SHP77 (cell line): ENCODE measurements at regions not wholly inside any gene's neighbourhood (a gene's known extent, or its start where the extent isn't known, plus 50 kb on each side); places are given as distances from the start of the nearest gene placed in this dataset.
"Not testable (repeated sequence)": the region's sequence is repeated elsewhere in the genome, so short reads cannot be mapped to it uniquely, and the experiment has no call there.

Experiments used
- DNase-seq, 2 experiments: peaks; one replicate each; lab custom pipeline; 2025; lab: John Stamatoyannopoulos, UW

DNA sequence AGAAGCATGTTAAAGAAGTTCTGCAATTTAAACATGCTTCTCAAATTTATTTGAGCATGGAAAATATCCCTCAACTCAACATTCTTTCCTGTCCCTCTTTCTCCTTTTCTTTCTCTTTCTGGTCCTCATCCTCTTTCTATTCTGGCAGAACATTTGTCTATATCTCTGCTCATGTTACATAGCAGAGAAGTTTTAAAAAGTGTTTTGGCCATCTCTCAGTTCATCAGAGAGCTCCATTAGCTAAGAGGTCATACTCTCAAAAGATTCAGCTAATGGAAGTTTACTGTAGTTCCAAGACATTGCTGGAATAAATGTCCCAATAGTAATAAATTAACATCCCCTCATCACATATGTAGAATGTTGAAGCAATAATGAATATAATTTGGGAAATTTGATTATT, 53.5 kb downstream of the XCL2 start:
- DNase-seq: no peak

DNA sequence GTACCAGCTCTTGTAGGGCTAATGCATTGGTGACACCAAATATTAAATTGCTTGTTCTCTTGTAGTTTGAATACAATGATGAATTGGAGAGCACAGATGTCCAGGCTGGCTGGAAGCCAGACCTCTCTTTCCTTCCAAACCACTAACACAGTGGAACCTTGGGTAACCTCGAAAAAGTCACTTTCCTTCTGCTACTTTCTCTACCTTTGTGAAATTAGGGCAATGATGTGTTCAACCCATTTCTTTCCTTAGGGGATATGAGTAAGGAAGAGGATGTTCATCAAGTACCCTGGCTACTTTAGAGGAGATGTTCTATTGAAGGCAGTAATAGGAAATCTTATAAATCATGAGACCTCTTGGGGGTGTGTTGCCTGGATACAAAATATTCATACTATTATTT, 55.7 kb downstream of the XCL2 start:
- peak; percentile 7 to 9 for DNase-seq

DNA sequence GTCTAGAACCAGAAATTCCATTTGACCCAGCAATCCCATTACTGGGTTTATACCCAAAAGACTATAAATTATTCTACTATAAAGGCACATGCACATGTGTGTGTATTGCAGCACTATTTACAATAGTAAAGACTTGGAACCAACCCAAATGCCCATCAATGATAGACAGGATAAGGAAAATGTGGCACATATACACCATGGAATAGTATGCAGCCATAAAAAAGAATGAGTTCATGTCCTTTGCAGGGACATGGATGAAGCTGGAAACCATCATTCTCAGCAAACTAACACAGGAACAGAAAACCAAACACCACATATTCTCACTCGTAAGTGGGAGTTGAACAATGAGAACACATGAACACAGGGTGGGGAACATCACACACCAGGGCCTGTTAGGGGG, 57.0 kb downstream of the XCL2 start:
- DNase-seq: not testable (repeated sequence)

DNA sequence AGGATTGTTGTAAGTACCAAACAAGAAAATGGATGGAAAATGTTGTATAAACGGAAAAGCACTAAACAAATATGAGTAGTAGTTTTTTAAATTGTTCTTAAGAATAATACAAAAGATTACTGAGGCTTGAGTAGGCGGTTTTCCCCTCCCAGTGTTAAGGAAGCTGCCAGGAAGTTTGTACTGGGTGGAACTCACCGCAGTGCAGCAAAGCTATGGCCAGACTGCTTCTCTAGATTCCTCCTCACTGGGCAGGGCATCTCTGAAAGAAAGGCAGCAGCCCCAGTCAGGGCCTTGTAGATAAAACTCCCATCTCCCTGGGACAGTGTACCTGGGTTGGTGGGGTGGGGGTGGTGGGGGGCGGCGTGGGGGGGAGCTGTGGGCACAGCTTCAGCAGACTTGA, 58.7 kb downstream of the XCL2 start:
- DNase-seq: no peak

DNA sequence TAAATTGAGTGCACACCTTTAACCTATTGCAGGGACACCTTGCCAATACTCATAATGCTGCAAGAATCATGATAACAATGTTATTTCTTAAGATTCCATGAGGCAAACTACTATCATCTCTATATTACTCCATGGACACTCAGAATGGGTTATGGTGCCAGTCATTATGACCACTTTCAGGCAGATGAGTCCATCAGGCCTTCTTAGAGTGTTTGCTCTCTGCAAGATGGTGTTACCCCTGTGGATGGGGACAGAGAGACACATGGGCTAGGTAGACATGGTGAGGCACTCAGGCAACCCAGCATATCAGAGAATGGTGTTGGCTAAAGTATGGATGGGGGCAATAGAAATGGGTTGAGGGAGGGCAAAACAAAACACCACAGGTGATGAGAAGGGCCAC, 59.7 kb downstream of the XCL2 start:
- DNase-seq: no peak

DNA sequence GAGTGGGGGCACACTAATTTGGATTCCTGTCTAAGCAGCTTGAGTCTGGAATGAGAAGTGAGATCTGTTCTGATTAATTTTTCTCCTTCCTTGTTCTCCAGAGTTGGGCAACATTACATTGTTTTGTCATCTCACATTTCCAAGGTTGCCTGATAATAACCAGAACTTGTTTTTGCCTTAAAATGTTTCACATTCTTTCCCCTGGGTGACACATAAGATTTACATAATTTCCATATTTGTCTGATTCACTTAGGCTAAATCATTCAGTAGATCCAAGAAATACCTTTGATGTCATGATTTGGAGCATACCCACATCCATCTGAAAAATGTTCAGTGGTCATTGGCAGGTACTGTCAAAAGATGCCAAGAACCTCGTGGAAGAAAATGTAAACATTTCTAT, 60.3 kb downstream of the XCL2 start:
- no peak for DNase-seq

DNA sequence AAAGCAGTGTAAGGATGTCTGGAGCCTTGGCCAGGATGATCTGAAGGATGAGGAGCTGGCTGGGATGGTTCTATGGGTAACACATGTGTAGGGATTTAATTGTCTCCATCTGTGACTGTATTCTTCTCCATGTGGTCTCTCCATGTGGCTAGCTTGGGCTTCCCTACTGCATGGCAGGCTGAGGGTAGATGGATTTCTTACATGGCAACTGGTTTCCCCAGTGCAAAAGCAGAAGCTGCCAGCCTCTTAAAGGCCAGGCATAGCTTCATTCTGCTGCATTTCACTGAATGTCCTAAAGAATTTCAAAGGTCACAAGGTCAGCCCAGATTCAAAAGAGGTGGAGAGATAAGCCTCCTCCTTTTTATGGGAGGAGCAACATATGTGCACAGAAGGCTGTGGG, 61.7 kb downstream of the XCL2 start:
- no peak for DNase-seq

DNA sequence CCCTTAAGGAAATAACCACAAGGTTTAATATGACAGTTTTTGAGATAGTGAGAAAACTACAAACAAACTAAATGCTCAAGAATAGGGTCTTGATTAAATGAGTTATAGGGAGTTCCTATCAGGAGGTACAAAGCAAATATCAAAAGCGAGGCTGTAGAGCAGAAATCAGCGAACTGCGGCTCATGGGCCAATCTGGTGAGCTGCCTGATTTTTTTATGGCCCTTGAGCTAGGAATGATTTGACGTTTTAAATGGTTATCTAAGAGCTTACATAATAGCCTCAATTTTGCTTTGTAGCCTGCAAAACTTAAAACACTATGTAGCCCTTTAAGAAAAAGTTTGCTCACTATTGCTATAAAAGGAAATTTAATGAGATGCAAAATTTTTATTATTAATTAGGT, 62.2 kb downstream of the XCL2 start:
- no peak for DNase-seq

DNA sequence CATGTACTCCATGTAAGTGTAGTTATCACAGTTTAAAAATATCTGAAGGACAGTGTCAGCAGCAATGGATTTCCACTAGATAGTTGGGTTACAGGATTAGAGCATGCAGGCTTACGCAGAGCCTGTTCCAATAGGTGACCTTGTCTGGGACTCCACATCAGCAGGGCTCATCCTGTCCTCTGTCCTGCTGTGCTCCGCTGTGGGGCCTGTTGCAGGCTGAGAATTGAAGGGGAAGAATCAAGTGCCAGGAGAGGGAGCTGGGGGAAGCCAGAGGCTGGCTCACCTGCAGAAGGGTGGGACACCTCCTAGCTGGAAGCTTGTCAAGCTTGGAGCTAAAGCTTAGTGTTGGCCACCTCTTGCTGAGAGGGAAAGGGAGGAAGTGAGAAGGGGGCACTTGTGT, 62.8 kb downstream of the XCL2 start:
- DNase-seq: no peak

DNA sequence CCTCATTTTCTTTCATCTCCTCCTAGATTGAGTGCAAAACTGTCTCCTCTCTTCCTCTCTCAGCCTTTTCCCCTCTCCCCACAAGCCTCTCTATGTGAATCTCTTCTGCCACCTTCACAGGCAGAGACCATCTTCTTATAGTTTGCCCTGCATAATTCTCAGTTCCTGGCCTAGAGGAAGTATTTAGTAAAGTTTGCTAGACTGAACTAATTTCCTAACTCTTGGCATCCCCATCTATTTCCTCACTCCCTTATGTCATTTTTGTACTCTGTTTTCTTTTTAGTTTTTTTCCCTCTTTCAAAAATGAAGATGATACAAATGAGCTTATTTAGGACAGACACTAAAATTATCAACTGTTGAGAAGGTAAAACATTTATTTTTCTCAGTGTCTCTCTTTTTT, 66.0 kb downstream of the XCL2 start:
- DNase-seq: no peak

DNA sequence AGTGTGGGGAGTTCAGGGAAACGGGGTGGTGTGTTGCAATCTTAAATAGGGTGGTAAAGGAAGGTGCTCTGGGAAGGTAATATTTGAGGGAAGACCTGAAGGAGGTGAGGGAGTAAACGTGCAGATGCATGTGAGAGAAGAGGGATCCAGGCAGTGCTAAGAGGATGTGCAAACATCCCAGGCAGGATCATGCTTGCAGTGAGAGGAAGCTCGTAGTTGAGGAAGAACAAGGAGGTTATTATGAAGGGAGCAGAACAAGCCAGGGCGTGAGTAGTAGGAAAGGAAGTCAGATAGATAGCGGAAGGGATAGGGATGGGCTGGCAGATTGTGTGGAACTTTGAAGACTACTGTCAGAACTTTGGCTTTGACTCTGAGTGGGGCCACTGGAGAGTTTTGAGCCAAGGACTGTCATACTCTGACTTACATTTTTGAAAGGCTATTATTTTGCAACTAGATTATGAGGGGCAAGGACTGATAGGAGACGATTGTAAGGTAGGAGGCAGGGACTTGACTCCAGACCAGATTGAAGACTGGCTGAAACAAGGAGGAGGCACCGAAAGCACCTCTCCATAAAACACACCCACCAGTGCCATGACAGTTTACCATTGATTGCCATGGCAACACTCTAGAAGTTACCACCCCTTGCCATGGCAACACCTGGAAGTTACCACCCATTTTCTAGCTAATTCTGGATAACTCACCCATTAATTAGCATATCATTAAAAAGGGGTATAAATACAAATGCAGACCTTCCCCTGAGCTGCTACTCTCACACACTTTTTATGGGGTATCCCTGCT, 67.0 kb downstream of the XCL2 start:
- no peak for DNase-seq

DNA sequence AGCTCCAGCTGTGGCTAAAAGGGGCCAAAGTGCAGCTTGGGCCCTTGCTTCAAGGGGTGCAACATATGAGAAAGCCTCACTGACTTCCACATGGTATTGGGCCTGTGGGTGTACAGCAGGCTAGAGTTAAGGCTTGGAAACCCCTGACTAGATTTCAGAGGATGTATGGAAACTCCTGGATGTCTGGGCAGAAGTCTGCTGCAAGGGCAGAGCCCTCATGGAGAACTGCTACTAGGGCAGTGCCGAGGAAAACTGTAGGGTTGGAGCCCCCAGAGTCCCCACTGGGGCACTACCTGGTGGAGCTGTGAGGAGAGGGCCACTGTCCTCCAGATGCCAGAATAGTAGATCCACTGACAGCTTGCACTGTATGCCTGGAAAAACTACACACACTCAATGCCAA, 69.5 kb downstream of the XCL2 start:
- no peak for DNase-seq

DNA sequence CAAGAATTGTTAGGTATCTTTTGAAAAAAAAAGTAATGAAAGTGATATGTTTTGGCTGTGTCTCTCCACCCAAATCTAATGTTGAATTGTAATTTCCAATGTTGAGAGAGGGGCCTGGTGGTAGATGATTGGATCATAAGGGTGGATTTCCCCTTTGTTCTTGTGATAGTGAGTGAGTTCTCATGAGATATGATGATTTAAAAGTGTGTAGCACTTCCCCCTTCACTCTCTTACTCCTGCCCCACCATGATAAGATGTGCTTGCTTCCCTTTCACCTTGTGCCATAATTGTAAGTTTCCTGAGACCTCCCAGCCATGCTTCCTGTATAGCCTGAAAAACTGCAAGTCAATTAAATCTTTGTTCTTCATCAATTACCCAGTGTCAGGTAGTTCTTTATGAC, 70.7 kb downstream of the XCL2 start:
- no peak for DNase-seq

DNA sequence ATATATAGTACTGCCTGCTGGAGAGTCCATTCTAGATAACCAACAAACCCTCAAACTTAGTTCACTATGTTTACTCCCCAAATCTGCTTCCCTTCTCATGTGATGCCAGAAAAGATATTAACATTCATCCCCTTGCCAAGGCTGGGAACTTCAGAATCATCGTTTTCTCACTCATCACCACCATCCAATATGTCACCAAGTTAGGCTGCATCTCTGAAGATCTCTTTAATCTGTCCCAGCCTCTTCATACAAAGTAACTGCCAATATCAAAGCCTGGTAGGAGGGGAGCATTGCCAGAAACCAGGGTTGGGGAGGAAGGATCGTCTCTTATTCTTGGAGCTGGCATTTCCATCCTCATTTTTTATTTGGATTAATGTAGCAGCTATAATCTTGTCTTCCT, 71.6 kb downstream of the XCL2 start:
- DNase-seq: no peak

DNA sequence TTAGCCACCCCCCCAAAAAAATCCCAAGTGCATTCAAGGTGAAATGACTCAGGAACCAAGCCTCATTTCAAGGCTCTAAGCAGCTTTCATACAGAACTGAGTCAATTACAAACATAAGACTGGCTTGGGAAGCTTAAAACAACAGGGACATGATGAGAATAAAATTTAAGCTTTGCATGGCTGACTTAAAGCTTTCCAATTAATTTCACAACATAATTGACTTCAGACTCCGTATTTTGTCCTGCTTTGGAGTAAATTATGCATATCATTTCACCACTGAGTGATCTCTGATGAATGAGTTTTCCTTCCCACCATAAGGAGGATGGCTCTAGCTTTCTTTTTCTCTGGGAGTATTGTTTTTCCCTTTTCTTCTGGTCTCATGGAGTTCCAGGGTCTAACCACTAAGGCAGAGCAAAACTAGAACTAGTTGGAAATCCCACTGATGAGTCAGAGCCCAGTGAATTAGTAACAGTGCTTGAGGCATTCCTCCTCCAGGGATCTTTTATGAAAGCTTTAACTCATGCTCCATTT, 72.8 kb downstream of the XCL2 start:
- peak; percentile 3 to 9 for DNase-seq

DNA sequence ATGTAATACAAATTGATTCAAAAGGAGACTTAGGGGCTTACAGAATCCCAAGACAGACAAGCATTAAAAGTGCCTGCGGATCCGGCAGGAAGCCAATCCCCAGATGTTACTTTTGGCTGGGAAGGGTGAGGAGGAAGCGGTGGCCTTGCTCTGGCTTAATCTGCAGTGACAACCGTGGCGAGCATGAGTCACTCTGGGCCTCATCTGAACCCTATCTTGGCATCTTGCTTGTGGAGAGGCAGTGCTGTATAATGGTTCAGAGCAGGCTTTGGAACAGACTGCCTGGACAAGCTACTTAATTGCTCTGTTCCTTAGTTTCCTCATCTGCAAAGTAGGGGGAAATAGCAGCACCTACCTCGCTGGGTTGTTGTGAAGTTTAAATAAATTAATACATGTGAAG, 74.1 kb downstream of the XCL2 start:
- peak; percentile 20 to 34 for DNase-seq

DNA sequence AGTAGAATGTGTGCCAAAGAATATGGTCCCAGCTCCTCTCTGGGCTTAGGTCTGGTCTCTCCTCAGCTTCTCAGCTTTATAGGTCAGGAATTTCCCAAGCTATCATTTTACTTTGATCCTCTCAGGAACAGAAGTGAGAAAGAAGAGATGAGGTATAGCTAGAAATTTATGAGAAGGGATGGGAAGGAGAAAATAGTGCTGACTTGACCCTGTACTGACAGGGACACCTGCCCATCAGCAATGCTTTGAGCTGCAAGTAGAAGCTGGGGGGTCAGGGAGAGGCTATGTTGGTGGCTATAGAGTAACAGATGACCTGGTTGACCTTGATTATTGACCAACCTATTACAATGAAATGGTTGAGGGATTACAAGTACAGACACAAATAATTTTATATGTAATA, 75.0 kb downstream of the XCL2 start:
- DNase-seq: no peak

DNA sequence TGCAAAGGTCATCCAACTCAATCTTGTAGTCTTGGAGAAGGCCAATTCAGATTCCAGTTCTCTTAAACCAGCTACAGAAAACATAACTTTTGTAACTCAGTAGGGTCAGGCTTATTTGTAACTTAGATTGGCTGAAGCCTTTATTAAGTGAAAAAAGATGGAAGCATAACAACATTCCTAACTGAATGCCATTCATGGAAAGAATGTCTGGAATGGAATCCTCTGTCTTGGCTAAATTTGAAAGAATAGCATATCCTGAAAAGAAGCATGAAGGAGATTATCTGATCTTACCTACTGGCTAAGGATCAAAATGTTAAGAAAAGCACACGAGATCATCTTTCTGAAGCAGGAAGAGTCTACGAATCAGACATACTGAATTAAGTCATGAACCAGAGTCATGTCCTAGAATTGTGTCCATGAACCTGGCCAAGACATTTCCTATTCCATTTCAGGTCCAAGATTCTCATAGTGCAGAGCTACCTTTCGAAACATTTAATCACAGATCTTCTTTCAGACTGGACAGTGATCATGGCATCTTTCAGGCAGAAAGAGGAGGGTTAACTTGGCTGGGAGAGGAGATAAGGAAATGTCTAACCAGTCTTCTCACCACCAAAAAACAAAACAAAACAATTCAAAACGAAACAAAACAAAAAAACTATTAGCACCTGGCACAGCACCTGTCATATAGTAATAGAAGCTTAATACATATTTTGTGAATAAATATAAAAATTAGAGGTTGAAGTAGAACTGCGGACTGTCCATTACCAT, 75.6 kb downstream of the XCL2 start:
- no peak for DNase-seq

DNA sequence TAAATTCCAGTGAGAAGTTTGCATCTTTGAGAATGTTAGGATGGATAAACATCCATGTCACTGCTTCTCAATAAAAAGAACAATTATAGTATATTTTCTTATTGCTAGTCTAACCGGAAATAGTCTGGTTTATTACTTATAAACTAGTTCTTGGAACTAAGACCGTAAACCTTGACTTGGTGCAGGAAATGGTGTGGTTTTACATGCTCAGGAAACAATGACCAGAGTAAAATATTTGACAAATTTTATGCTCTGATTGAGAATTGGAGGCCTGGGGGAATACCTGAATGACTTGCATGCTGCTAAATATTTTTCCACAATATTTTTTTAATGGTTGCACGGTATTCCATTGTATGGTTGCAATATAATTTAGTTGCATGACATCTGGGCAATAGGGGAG, 76.3 kb downstream of the XCL2 start:
- no peak for DNase-seq

DNA sequence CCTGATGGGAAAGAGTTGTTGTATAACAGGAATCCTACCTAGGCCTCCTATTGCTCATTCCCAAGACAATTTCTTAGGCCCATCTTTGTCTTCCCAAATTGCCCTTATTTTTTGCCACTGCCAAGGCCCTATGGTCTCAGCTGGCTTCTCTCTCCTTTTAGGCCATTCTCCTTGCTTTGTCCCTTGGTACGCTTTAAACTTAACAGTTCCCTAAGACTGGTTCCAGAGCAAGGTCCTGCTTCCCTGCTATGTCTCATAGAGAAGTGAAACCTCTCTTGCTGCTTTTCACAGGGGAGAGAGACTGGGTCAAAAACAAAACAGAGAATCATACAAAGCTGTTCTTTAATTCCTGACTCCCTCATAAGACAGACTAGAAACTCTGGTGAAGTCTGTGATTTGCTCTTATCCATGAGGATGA, 77.1 kb downstream of the XCL2 start:
- no peak for DNase-seq

DNA sequence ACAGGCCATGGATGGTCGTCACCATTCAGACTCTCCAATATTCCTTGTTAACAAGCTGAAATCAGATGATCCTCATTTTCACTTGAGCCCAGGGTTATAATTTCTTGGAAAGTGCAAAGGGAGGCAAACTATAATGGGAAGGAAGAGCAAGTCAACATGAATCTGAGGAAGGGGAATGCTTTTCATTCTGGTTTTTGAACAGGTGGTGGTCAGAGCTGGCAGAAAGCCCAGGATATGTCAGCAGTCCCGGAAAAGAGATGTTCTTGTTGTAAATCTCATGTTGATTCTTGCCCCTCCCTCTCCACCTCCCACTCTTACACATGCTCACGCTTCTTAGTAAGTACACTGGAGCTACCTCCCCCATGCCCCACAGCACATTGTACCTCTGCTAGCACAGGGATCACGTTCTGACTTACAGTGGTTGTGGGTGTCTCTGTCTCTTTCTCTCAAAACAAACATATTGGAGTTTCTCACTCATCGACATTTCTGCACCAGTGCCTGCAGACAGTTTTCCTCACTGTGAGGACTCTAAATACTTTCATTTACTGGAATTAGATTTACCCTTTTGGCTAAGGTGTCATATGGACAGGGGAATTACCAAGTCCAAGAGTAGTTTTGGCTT, 77.6 kb downstream of the XCL2 start:
- DNase-seq: peak; percentile 92 to 96

DNA sequence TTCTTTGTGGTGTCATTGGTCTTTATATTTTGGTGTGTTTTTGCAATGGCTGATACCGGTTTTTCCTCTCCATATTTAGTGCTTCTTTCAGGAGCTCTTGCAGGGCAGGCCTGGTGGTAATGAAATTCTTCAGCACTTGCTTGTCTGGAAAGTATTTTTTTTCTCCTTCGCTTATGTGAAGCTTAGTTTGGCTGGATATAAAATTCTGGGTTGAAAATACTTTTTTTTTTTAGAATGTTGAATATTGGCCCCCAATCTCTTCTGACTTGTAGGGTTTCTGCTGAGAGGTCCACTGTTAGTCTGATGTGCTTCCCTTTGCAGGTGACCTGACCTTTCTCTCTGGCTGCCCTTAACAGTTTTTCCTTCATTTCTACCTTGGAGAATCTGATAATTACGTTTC, 82.7 kb downstream of the XCL2 start:
- not testable (repeated sequence) for DNase-seq

DNA sequence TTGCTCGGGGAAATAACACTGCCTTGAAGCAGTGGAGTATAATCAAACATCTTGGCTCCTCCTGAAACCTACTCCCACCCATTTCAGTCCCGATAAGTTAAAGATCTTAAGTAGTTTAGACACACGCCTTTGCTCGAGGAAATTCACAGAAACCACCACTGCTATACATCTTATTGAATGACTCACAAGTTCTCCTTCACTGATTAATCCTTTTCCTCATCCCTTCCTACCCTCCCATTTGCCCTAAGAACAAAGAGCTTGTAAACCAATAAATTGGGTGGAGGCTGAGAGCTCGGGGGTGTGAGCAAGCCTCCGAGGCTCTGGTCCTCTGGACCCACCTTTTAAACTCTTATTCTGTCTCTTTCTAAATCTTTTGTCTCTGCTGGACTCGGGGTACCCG, 86.5 kb downstream of the XCL2 start:
- DNase-seq: not testable (repeated sequence)
